ENCODE measurements at regions not wholly inside any gene's neighbourhood (a gene's known extent, or its start where the extent isn't known, plus 50 kb on each side); places are given as distances from the start of the nearest gene placed in this dataset.

DNA sequence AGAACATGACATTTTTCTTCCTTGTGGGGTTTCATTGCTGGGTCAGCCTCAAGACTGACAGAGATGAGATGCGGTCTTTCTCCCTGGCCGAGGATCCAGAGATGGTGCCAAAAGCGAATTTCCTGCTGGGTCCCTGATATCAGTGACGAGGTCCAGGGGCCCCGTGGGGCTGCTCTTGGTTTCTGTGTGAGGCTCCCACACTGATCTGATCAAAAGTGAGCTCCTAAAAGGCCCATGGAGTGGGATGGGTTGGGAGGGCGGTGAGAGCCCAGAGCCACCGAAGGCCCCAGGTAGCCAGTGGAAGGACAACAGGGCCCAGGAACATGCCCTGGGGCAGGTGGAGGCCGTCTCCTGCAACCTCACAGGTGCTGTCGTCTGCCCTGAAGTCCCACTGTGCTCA, 208.4 kb upstream of the CDH4 start:
- Mint-ChIP-seq H3K36me3 (ENCODE audit: low read depth) (no peaks in the 10 kb centered on the region), H3K9me3 (peaks cover 4% of the 10 kb centered on the region), H3K27me3 (no peaks in the 10 kb centered on the region), H3K27ac (no peak overlapping the region), H3K4me1 (no peaks in the 10 kb centered on the region), H3K4me3 (no peak overlapping the region)
- CTCF ChIA-PET: no interaction called here
- POLR2A ChIA-PET: no interaction called here
- DNase-seq: no peak
- ATAC-seq (ENCODE audit: low read depth): no peak
- TF ChIP-seq, protein P1, sequence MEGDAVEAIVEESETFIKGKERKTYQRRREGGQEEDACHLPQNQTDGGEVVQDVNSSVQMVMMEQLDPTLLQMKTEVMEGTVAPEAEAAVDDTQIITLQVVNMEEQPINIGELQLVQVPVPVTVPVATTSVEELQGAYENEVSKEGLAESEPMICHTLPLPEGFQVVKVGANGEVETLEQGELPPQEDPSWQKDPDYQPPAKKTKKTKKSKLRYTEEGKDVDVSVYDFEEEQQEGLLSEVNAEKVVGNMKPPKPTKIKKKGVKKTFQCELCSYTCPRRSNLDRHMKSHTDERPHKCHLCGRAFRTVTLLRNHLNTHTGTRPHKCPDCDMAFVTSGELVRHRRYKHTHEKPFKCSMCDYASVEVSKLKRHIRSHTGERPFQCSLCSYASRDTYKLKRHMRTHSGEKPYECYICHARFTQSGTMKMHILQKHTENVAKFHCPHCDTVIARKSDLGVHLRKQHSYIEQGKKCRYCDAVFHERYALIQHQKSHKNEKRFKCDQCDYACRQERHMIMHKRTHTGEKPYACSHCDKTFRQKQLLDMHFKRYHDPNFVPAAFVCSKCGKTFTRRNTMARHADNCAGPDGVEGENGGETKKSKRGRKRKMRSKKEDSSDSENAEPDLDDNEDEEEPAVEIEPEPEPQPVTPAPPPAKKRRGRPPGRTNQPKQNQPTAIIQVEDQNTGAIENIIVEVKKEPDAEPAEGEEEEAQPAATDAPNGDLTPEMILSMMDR (IDR thresholded peaks at IDR 0.05): no peak
- intact Hi-C loops (cut with micrococcal nuclease): no loop called here

GRCh38 chr20:61044499-61044898, 207.6 kb upstream of the CDH4 start:
- H3K27me3 Mint-ChIP-seq: no peaks in the 10 kb centered on the region
- DNase-seq (no peak), ATAC-seq (ENCODE audit: low read depth) (no peak)
- H3K4me1 Mint-ChIP-seq: no peaks in the 10 kb centered on the region
- TF ChIP-seq, protein P1 (IDR thresholded peaks at IDR 0.05): no peak
- peaks cover 5% of the 10 kb centered on the region for H3K9me3 Mint-ChIP-seq
- ChIA-PET POLR2A (no interaction called here), CTCF (no interaction called here)
- H3K4me3 Mint-ChIP-seq: no peak overlapping the region
- H3K27ac Mint-ChIP-seq: no peak overlapping the region
- intact Hi-C loops (cut with micrococcal nuclease): no loop called here
- no peaks in the 10 kb centered on the region for H3K36me3 Mint-ChIP-seq (ENCODE audit: low read depth)

DNA sequence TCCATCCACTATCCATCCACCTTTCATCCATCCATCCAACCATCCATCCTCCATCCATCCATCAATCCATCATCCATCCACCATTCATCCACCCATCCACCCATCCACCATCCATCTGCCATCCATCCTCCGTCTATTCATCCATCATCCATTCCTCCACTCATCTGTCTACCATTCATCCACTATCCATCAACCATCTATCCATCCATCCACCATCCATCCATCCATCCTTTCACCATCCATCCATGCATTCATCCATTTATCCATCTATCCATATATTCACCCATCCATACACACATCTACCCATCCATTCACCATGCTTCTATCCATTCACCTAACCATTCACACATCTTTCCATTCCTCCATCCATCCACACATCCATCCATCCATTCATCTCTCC, 207.0 kb upstream of the CDH4 start:
- ChIA-PET POLR2A (no interaction called here), CTCF (no interaction called here)
- no peak for ATAC-seq (ENCODE audit: low read depth)
- no peaks in the 10 kb centered on the region for H3K36me3 Mint-ChIP-seq (ENCODE audit: low read depth)
- intact Hi-C loops (cut with micrococcal nuclease): no loop called here
- peaks cover 5% of the 10 kb centered on the region for H3K9me3 Mint-ChIP-seq
- H3K4me3 Mint-ChIP-seq: no peak overlapping the region
- no peak for DNase-seq
- TF ChIP-seq, protein P1 (IDR thresholded peaks at IDR 0.05): no peak
- H3K27ac Mint-ChIP-seq: no peak overlapping the region
- H3K27me3 Mint-ChIP-seq: no peaks in the 10 kb centered on the region
- no peaks in the 10 kb centered on the region for H3K4me1 Mint-ChIP-seq

GRCh38 chr20:61045876-61046585, 206.0 kb upstream of the CDH4 start:
- Mint-ChIP-seq H3K4me1 (no peaks in the 10 kb centered on the region), H3K27ac (no peak overlapping the region), H3K27me3 (no peaks in the 10 kb centered on the region), H3K4me3 (no peak overlapping the region), H3K36me3 (ENCODE audit: low read depth) (no peaks in the 10 kb centered on the region), H3K9me3 (peaks cover 5% of the 10 kb centered on the region)
- TF ChIP-seq, protein P1 (IDR thresholded peaks at IDR 0.05): no peak
- ATAC-seq (ENCODE audit: low read depth) (no peak), DNase-seq (no peak)
- POLR2A ChIA-PET: no interaction called here
- intact Hi-C loops (cut with micrococcal nuclease): no loop called here
- CTCF ChIA-PET: no interaction called here

DNA sequence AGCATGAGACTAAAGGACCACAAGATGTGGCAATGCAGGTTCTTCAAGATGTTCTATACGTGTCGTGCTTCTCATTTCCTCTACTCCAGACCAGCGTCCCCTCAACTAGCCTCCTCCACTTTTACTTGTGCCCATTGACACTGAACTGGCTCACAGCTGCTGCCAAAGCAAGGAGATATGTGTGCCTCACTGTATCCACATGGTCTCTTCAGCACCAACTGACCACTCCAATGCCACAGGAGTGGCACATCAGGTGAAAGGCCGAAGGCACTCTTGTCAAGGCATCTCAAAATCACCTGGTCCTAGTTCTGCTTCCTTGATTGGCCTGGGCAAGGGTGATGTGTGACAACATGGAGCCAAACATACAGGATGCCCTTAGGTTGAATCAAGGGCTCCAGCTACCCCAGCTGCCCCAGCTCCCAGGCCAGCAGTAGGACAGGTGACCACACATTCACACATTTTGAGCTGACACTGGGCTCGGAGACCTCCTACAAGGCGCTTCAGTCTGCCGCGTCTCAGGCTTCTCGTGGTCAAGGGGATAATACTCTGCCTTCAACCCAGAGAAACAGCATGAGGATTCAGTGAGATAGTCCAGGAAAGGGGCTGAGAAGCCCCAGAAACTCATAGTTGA, 205.2 kb upstream of the CDH4 start:
- Mint-ChIP-seq H3K27ac (no peak overlapping the region), H3K4me1 (no peaks in the 10 kb centered on the region), H3K27me3 (no peaks in the 10 kb centered on the region), H3K4me3 (no peak overlapping the region), H3K36me3 (ENCODE audit: low read depth) (no peaks in the 10 kb centered on the region), H3K9me3 (peaks cover 5% of the 10 kb centered on the region)
- ChIA-PET POLR2A (no interaction called here), CTCF (no interaction called here)
- DNase-seq: no peak
- ATAC-seq (ENCODE audit: low read depth): no peak
- intact Hi-C loops (cut with micrococcal nuclease): no loop called here
- TF ChIP-seq, protein P1 (IDR thresholded peaks at IDR 0.05): no peak

Data from activated B cell treated with CpG ODN at 0.5 μM for 24 hours (primary cell).